HG02678 (cell line): ENCODE measurements at regions not wholly inside any gene's neighbourhood (a gene's known extent, or its start where the extent isn't known, plus 50 kb on each side); places are given as distances from the start of the nearest gene placed in this dataset.

Source experiments
- ATAC-seq: cut with Tn5 transposase; IDR thresholded peaks from one replicate; pipeline ENCODE4 v1.9.1; 2021; ENCODE audit warnings: mild to moderate bottlenecking, moderate library complexity; ENCODE audit not compliant: unreplicated experiment

GRCh38 chrX:57204306-57204705 is 67.1 kb upstream of the SPIN2A start:
- no peak for ATAC-seq

GRCh38 chrX:57211906-57212305 is 74.6 kb upstream of the FAAH2 start:
- ATAC-seq: no peak

- no peak for ATAC-seq
These were observed 58.8 kb upstream of the FAAH2 start for GRCh38 chrX:57227691-57228090.

- peak; percentile 78 for ATAC-seq
These were observed 53.7 kb upstream of the FAAH2 start for GRCh38 chrX:57232658-57233360.
